ENCODE measurements at regions not wholly inside any gene's neighbourhood (a gene's known extent, or its start where the extent isn't known, plus 50 kb on each side); places are given as distances from the start of the nearest gene placed in this dataset.

GRCh38 chr11:96986516-96986915 lies 596.7 kb downstream of the JRKL start:
- TF ChIP-seq CTCF (optimal IDR thresholded peaks at IDR 0.05 in 1 of 3, IDR thresholded peaks at IDR 0.05 in 1 of 3, conservative IDR thresholded peaks at IDR 0.05 in 1 of 3; ENCODE audit: extremely low read depth in 1 of 3, insufficient read depth in 2 of 3, low read length in 3 of 3) = no peak
- TF ChIP-seq EZH2 (IDR thresholded peaks at IDR 0.05; ENCODE audit: low read length) = no peak
